B cell (primary cell): ENCODE measurements at regions not wholly inside any gene's neighbourhood (a gene's known extent, or its start where the extent isn't known, plus 50 kb on each side); places are given as distances from the start of the nearest gene placed in this dataset.

Experiments
- ATAC-seq: fragments of 200-7000 bp; cut with Tn5 transposase; one replicate; pipeline ENCODE4 v1.10.0; 2021; ENCODE audit warnings: low read depth, mild to moderate bottlenecking, moderate number of reproducible peaks, moderate library complexity
- CTCF ChIA-PET: fragments of 350-600 bp; sonication (Branson Sonifier 250); formaldehyde crosslinking; loops from one replicate; lab custom pipeline; 2021; ENCODE audit warnings: antibody characterized with exemption, inconsistent platforms; lab: Charles Lee
- POLR2A ChIA-PET: fragments of 350-600 bp; sonication (Branson Sonifier 250); formaldehyde crosslinking; loops from one replicate; lab custom pipeline; 2021; ENCODE audit warnings: antibody characterized with exemption; lab: Charles Lee
- DNase-seq: peaks from one replicate; pipeline ENCODE4 v3.0.0; 2013
- H2AFZ ChIP-seq: 2 replicates; pipeline ENCODE4 v1.6.1; 2012; ENCODE audit warnings: mild to moderate bottlenecking, low read depth, low read length; ENCODE audit not compliant: insufficient read depth, poor library complexity, severe bottlenecking
- H3K27ac ChIP-seq, 2 donors: 1 replicate in 1 of 2; 2 replicates in 1 of 2; pipeline ENCODE4 v1.5.1; 2012 to 2013; ENCODE audit warnings: low read length in 2 of 2, mild to moderate bottlenecking in 2 of 2, moderate library complexity in 1 of 2
- H3K27me3 ChIP-seq, 4 experiments: fragments of 200-600 bp in 1 of 4; sonication (generic) in 1 of 4; replicated peaks in 1 of 4; 1 replicate in 2 of 4; 2 replicates in 2 of 4; pipeline versions ENCODE4 v1.6.1 to v1.7.0; 2013 to 2016; ENCODE audit warnings: low read length in 3 of 4, mild to moderate bottlenecking in 2 of 4, mixed read lengths in 1 of 4, moderate library complexity in 1 of 4; ENCODE audit not compliant: insufficient read depth in 4 of 4, control insufficient read depth in 3 of 4; ENCODE audit errors: control extremely low read depth in 1 of 4
- H3K36me3 ChIP-seq, 2 experiments: replicated peaks in 1 of 2; 1 replicate in 1 of 2; 2 replicates in 1 of 2; pipeline versions ENCODE4 v1.6.1 to v1.7.1; 2013; ENCODE audit warnings: low read length in 1 of 2; ENCODE audit not compliant: insufficient read depth in 2 of 2, control insufficient read depth in 1 of 2; ENCODE audit errors: control extremely low read depth in 1 of 2, extremely low read depth in 1 of 2
- H3K4me1 ChIP-seq, 2 donors: fragments of 200-600 bp in 1 of 2; sonication (generic) in 1 of 2; 1 replicate in 1 of 2; 2 replicates in 1 of 2; pipeline versions ENCODE4 v1.5.1 to v1.6.1; 2013 to 2017; ENCODE audit warnings: low read length in 2 of 2; ENCODE audit not compliant: control insufficient read depth in 2 of 2, insufficient read depth in 2 of 2
- H3K4me2 ChIP-seq: replicated peaks from 2 replicates; pipeline ENCODE3; 2012; ENCODE audit warnings: mild to moderate bottlenecking, low read depth, low read length; ENCODE audit not compliant: poor library complexity, severe bottlenecking
- H3K4me3 ChIP-seq, 5 experiments: fragments of 200-600 bp in 1 of 5; sonication (generic) in 1 of 5; 1 replicate in 3 of 5; 2 replicates in 2 of 5; pipeline versions ENCODE4 v1.5.1 to v1.7.0; 2011 to 2016; ENCODE audit warnings: low read length in 4 of 5, mild to moderate bottlenecking in 4 of 5, low read depth in 2 of 5, control low read depth in 1 of 5, moderate library complexity in 1 of 5; ENCODE audit not compliant: insufficient read depth in 1 of 5; ENCODE audit errors: control extremely low read depth in 1 of 5, extremely low read depth in 1 of 5
- H3K79me2 ChIP-seq: fragments of 200-600 bp; sonication (generic); one replicate; pipeline ENCODE4 v1.6.0; 2016; ENCODE audit warnings: low read length; ENCODE audit not compliant: control insufficient read depth, insufficient read depth
- H3K9ac ChIP-seq: fragments of 200-600 bp; sonication (generic); 2 replicates; pipeline ENCODE4 v1.6.1; 2017; ENCODE audit warnings: mild to moderate bottlenecking, low read length, moderate library complexity
- H3K9me3 ChIP-seq, 3 donors: one replicate each; pipeline versions ENCODE4 v1.6.1 to v1.7.1; 2013; ENCODE audit warnings: low read length in 2 of 3; ENCODE audit not compliant: control insufficient read depth in 2 of 3, insufficient read depth in 1 of 3; ENCODE audit errors: control extremely low read depth in 1 of 3
- H4K20me1 ChIP-seq: 2 replicates; pipeline ENCODE4 v1.6.0; 2012; ENCODE audit warnings: mild to moderate bottlenecking, low read length; ENCODE audit not compliant: insufficient read depth, control insufficient read depth, poor library complexity, severe bottlenecking
- H3K27ac Mint-ChIP-seq: one replicate; pipeline ENCODE4 v1.8.0; 2021; ENCODE audit warnings: mixed read lengths
- H3K27me3 Mint-ChIP-seq: one replicate; pipeline ENCODE4 v1.8.0; 2021; ENCODE audit warnings: mixed read lengths
- H3K4me1 Mint-ChIP-seq: one replicate; pipeline ENCODE4 v1.8.0; 2021; ENCODE audit warnings: mixed read lengths
- H3K4me3 Mint-ChIP-seq: one replicate; pipeline ENCODE4 v1.8.0; 2021; ENCODE audit warnings: mixed read lengths
- H3K9me3 Mint-ChIP-seq: one replicate; pipeline ENCODE4 v1.8.0; 2022; ENCODE audit warnings: mixed read lengths; ENCODE audit not compliant: insufficient read depth
- EZH2 ChIP-seq: IDR thresholded peaks from 2 replicates; pipeline ENCODE4 v1.6.1; 2012; ENCODE audit warnings: borderline replicate concordance, low read depth, mild to moderate bottlenecking, moderate library complexity, low read length; ENCODE audit not compliant: insufficient read depth, poor library complexity, severe bottlenecking
- WGBS: methylation state at CpG from one replicate; pipeline ENCODE4 v1.1.5; 2013; ENCODE audit warnings: missing lambda C conversion rate; ENCODE audit not compliant: insufficient coverage; 5-methylcytosine and 5-hydroxymethylcytosine counted together
- intact Hi-C: fragments of 100-400 bp; cut with micrococcal nuclease; formaldehyde crosslinking; loops from one replicate; pipeline ENCODE4 v1.10.0; 2022
- TF ChIP-seq, protein P1 (sequence below): fragments of 200-600 bp; IDR thresholded peaks from one replicate; pipeline ENCODE4 v1.8.0; 2022; ENCODE audit warnings: antibody characterized with exemption, mild to moderate bottlenecking

DNA sequence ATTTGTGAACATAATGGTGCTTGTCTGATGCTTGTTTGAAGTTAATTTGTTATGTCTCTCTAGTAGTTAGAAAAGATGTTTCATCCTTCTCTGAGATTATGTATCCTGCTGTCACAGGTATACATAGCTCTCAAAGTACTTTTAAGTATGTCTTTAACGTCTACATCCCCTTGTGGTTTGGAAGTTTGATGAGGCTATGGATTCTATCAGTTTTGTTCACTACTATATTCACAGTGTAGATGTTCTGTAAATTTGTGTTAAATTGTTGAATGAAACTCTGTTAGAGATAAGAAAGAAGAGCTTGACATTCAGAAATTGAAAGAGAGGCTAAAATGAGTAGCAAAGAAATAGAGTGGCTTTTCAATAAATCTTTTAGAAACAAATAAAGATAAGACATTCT is 304.6 kb upstream of the MIR17HG start:
- Histone ChIP-seq H3K27ac (no peak overlapping the region), H3K9me3 (no peaks in the 10 kb centered on the region), H3K4me1 (no peaks in the 10 kb centered on the region), H3K79me2 (no peaks in the 10 kb centered on the region), H3K9ac (no peak overlapping the region), H3K27me3 (no peaks in the 10 kb centered on the region), H3K36me3 (no peaks in the 10 kb centered on the region), H3K4me2 (no peak overlapping the region), H3K4me3 (no peak overlapping the region), H2AFZ (no peak overlapping the region), H4K20me1 (no peaks in the 10 kb centered on the region)
- no peaks in the 10 kb centered on the region for H3K9me3 Mint-ChIP-seq
- WGBS = no CpG with 5 or more reads among the region's 1 CpG
- no peaks in the 10 kb centered on the region for H3K4me1 Mint-ChIP-seq
- intact Hi-C loops = no loop called here
- POLR2A ChIA-PET = no interaction called here
- DNase-seq = no peak
- no peaks in the 10 kb centered on the region for H3K27me3 Mint-ChIP-seq
- no peak overlapping the region for H3K27ac Mint-ChIP-seq
- CTCF ChIA-PET = no interaction called here
- TF ChIP-seq, protein P1, sequence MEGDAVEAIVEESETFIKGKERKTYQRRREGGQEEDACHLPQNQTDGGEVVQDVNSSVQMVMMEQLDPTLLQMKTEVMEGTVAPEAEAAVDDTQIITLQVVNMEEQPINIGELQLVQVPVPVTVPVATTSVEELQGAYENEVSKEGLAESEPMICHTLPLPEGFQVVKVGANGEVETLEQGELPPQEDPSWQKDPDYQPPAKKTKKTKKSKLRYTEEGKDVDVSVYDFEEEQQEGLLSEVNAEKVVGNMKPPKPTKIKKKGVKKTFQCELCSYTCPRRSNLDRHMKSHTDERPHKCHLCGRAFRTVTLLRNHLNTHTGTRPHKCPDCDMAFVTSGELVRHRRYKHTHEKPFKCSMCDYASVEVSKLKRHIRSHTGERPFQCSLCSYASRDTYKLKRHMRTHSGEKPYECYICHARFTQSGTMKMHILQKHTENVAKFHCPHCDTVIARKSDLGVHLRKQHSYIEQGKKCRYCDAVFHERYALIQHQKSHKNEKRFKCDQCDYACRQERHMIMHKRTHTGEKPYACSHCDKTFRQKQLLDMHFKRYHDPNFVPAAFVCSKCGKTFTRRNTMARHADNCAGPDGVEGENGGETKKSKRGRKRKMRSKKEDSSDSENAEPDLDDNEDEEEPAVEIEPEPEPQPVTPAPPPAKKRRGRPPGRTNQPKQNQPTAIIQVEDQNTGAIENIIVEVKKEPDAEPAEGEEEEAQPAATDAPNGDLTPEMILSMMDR = no peak
- no peak for TF ChIP-seq EZH2
- ATAC-seq = no peak
- no peak overlapping the region for H3K4me3 Mint-ChIP-seq

DNA sequence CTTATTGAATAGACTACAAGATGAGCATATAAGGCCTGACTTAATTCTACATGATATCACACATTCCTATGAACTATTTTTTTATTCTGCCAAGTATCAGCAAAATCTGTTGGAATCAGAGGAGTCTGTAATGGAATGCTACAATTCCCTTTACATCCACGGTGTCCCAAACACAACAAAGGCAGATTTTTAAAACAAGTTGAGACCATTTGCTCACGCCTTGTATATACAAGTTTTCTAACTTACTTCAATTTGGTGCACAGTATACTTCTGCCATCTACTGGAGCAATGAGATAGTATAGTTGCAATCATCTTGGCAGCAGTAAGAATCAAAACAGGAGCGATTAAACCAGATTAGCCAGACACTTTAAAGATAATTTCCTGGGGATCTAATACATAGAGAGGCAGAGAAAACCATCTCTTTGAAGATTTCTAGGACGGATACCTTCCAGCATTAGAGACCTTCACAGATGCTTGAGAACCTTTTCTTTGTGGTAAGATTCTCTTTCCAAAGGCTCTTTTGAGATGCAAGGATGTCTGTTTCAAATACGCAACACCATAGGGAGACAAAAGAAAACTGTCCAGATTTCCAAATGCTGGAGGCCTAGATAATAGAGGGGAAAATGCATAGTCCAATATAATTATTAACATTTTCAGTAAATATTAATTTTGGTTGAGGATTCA is 302.0 kb upstream of the MIR17HG start:
- Histone ChIP-seq H3K4me1 (no peaks in the 10 kb centered on the region), H3K4me3 (no peak overlapping the region), H2AFZ (no peak overlapping the region), H4K20me1 (no peaks in the 10 kb centered on the region), H3K36me3 (no peaks in the 10 kb centered on the region), H3K4me2 (no peak overlapping the region), H3K79me2 (no peaks in the 10 kb centered on the region), H3K27ac (no peak overlapping the region), H3K27me3 (no peaks in the 10 kb centered on the region), H3K9me3 (no peaks in the 10 kb centered on the region), H3K9ac (no peak overlapping the region)
- no peak for ATAC-seq
- no peak overlapping the region for H3K4me3 Mint-ChIP-seq
- no peaks in the 10 kb centered on the region for H3K9me3 Mint-ChIP-seq
- intact Hi-C loops = no loop called here
- ChIA-PET CTCF (no interaction called here), POLR2A (no interaction called here)
- WGBS = 60% methylated on average over 1 of the region's 5 CpGs
- no peaks in the 10 kb centered on the region for H3K4me1 Mint-ChIP-seq
- no peak overlapping the region for H3K27ac Mint-ChIP-seq
- H3K27me3 Mint-ChIP-seq = no peaks in the 10 kb centered on the region
- TF ChIP-seq EZH2 = no peak
- DNase-seq = no peak
